ENCODE measurements at regions not wholly inside any gene's neighbourhood (a gene's known extent, or its start where the extent isn't known, plus 50 kb on each side); places are given as distances from the start of the nearest gene placed in this dataset.

- no peak overlapping the region for H3K9ac ChIP-seq (ENCODE audit: low read depth, low read length)
- H3K27me3 ChIP-seq (ENCODE audit: insufficient read depth, low read length) = no peaks in the 10 kb centered on the region
- H3K9me3 ChIP-seq (ENCODE audit: insufficient read depth, low read depth, low read length) = no peaks in the 10 kb centered on the region
- WGBS = 90% methylated on average over 3 of the region's 3 CpGs
- no peaks in the 10 kb centered on the region for H3K36me3 ChIP-seq (ENCODE audit: insufficient read depth, low read length)
- 0 out of 2 replicates have a peak, but pooled peaks cover 4% of the 10 kb centered on the region for H3K4me1 ChIP-seq (ENCODE audit: insufficient read depth, low read length)
- no peak overlapping the region for H3K4me3 ChIP-seq (ENCODE audit: low read length)
- H3K27ac ChIP-seq (ENCODE audit: low read depth, low read length) = no peak overlapping the region
These were observed 50.1 kb upstream of the ASAP2 start for GRCh38 chr2:9156483-9156882.

DNA sequence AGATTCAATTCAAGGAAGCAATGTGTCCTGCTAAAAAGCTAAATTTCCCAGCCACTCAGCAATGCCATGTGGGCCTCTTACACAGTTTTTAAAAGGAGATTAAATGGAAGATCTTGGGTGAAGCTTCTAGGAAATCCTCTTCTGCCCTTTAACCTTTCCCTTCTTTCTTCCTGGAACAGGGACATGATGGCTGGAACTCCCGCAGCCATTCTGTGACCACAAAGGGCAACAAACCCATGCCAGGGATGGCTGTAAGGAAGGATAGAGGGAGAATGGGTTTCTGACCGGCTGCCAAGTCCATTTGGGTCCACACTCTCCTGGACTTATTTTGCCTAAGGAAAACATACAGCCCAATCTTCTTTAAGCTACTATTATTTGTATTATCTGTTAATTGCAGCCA lies 52.6 kb upstream of the ASAP2 start:
- no peak overlapping the region for H3K4me3 ChIP-seq (ENCODE audit: low read length)
- H3K27me3 ChIP-seq (ENCODE audit: insufficient read depth, low read length) = no peaks in the 10 kb centered on the region
- no peak overlapping the region for H3K9ac ChIP-seq (ENCODE audit: low read depth, low read length)
- 92% methylated on average over 1 of the region's 2 CpGs for WGBS
- H3K9me3 ChIP-seq (ENCODE audit: insufficient read depth, low read depth, low read length) = no peaks in the 10 kb centered on the region
- H3K27ac ChIP-seq (ENCODE audit: low read depth, low read length) = no peak overlapping the region
- H3K4me1 ChIP-seq (ENCODE audit: insufficient read depth, low read length) = 0 out of 2 replicates have a peak, but pooled peaks cover 4% of the 10 kb centered on the region
- no peaks in the 10 kb centered on the region for H3K36me3 ChIP-seq (ENCODE audit: insufficient read depth, low read length)

DNA sequence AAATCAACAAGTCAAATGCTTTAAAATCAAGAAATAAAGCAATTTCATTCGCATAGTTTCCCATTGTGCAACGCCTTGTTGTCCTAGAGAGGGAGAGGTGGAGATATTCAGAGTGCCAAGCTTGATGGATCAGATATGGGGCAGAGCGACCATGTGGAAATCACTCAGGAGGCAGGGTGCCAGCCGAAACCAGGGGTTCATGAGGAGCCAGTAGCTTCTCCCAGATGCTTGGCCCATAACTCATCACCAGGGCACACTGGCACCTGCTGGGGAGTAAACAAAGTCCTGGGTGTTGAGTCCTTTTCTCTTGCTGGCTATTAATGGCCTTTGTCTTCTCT lies 53.0 kb upstream of the ASAP2 start:
- Histone ChIP-seq H3K27ac (ENCODE audit: low read depth, low read length) (no peak overlapping the region), H3K4me3 (ENCODE audit: low read length) (no peak overlapping the region), H3K36me3 (ENCODE audit: insufficient read depth, low read length) (no peaks in the 10 kb centered on the region), H3K4me1 (ENCODE audit: insufficient read depth, low read length) (0 out of 2 replicates have a peak, but pooled peaks cover 4% of the 10 kb centered on the region), H3K27me3 (ENCODE audit: insufficient read depth, low read length) (no peaks in the 10 kb centered on the region), H3K9ac (ENCODE audit: low read depth, low read length) (no peak overlapping the region), H3K9me3 (ENCODE audit: insufficient read depth, low read depth, low read length) (no peaks in the 10 kb centered on the region)
- WGBS = 90% methylated on average over 4 of the region's 4 CpGs

GRCh38 chr2:9152975-9153642 lies 53.5 kb upstream of the ASAP2 start:
- Histone ChIP-seq H3K4me1 (ENCODE audit: insufficient read depth, low read length) (0 out of 2 replicates have a peak, but pooled peaks cover 4% of the 10 kb centered on the region), H3K27me3 (ENCODE audit: insufficient read depth, low read length) (no peaks in the 10 kb centered on the region), H3K36me3 (ENCODE audit: insufficient read depth, low read length) (no peaks in the 10 kb centered on the region), H3K27ac (ENCODE audit: low read depth, low read length) (no peak overlapping the region), H3K4me3 (ENCODE audit: low read length) (no peak overlapping the region), H3K9ac (ENCODE audit: low read depth, low read length) (no peak overlapping the region), H3K9me3 (ENCODE audit: insufficient read depth, low read depth, low read length) (no peaks in the 10 kb centered on the region)
- 48% methylated on average over 16 of the region's 17 CpGs for WGBS

- no peaks in the 10 kb centered on the region for H3K9me3 ChIP-seq (ENCODE audit: insufficient read depth, low read depth, low read length)
- no peak overlapping the region for H3K27ac ChIP-seq (ENCODE audit: low read depth, low read length)
- H3K4me3 ChIP-seq (ENCODE audit: low read length) = no peak overlapping the region
- H3K9ac ChIP-seq (ENCODE audit: low read depth, low read length) = no peak overlapping the region
- H3K4me1 ChIP-seq (ENCODE audit: insufficient read depth, low read length) = 0 out of 2 replicates have a peak, but pooled peaks cover 4% of the 10 kb centered on the region
- H3K27me3 ChIP-seq (ENCODE audit: insufficient read depth, low read length) = no peaks in the 10 kb centered on the region
- WGBS = 92% methylated on average over 13 of the region's 13 CpGs
- no peaks in the 10 kb centered on the region for H3K36me3 ChIP-seq (ENCODE audit: insufficient read depth, low read length)
These were observed 55.7 kb upstream of the ASAP2 start for GRCh38 chr2:9150906-9151305.

DNA sequence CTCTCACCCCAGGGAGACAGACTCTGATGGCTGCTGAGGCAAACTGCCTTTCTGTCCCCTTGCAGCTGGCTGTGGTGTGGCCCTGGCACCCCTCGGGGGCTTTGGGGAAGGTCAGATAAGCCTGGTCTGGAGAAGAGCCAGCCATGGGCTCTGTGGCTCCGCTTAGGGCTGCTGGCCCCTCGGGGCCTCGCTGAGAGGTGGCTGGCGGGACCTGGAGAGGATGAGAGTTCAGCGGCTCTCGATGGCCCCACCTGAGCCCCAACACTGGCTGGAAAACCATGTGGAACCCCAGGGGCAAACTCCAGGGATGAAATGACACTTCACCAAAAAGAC lies 56.1 kb upstream of the ASAP2 start:
- Histone ChIP-seq H3K27ac (ENCODE audit: low read depth, low read length) (no peak overlapping the region), H3K36me3 (ENCODE audit: insufficient read depth, low read length) (no peaks in the 10 kb centered on the region), H3K9me3 (ENCODE audit: insufficient read depth, low read depth, low read length) (no peaks in the 10 kb centered on the region), H3K9ac (ENCODE audit: low read depth, low read length) (no peak overlapping the region), H3K4me1 (ENCODE audit: insufficient read depth, low read length) (0 out of 2 replicates have a peak, but pooled peaks cover 4% of the 10 kb centered on the region), H3K27me3 (ENCODE audit: insufficient read depth, low read length) (no peaks in the 10 kb centered on the region), H3K4me3 (ENCODE audit: low read length) (no peak overlapping the region)
- WGBS = 93% methylated on average over 7 of the region's 7 CpGs

DNA sequence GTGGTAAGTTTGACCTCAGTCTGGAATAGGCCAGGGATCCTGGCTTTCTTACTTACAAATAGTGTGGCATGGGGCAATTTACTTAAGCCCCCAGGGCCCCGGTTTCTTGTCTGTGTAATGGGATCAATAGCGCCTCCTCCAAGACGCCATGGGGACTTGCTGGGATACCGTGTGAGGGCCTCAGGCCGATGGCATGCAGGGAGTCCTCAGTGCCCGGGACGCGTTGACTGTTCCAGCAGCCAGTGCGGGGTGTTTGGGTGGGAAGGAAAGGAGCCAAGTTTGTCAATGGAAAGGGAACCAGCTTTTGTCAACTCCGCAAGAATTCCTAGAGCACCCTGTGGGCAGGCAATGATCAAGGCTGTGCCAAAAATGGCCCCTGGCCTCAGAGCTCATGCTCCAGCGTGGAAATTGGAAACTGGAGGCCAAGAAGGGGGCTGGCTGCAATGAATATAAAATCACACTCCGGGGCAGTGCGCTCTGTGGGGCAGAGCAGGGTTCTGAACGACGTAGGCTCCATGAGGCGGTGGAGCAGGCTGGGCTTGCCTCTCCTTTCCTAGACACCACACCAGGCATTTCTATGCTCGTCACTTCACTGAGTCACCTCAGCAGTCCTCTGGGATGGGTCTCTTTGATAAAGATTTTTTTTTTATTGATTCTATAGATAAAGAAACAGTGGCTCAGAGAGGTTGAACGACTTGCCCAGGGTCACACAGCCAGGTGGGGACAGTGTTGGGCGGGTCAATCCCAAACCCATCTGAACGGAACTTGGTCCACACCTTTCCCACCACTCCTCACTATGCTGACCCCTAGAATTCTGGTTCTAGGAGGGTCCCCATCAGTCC lies 56.7 kb upstream of the ASAP2 start:
- no peak overlapping the region for H3K27ac ChIP-seq (ENCODE audit: low read depth, low read length)
- no peaks in the 10 kb centered on the region for H3K27me3 ChIP-seq (ENCODE audit: insufficient read depth, low read length)
- H3K9ac ChIP-seq (ENCODE audit: low read depth, low read length) = no peak overlapping the region
- H3K4me1 ChIP-seq (ENCODE audit: insufficient read depth, low read length) = 0 out of 2 replicates have a peak, but pooled peaks cover 4% of the 10 kb centered on the region
- no peaks in the 10 kb centered on the region for H3K9me3 ChIP-seq (ENCODE audit: insufficient read depth, low read depth, low read length)
- no peak overlapping the region for H3K4me3 ChIP-seq (ENCODE audit: low read length)
- H3K36me3 ChIP-seq (ENCODE audit: insufficient read depth, low read length) = no peaks in the 10 kb centered on the region
- WGBS = 90% methylated on average over 20 of the region's 20 CpGs

- 0 out of 2 replicates have a peak, but pooled peaks cover 4% of the 10 kb centered on the region for H3K4me1 ChIP-seq (ENCODE audit: insufficient read depth, low read length)
- WGBS = 88% methylated on average over 5 of the region's 5 CpGs
These were observed 57.3 kb upstream of the ASAP2 start for GRCh38 chr2:9149388-9149660.

GRCh38 chr2:9146646-9147045 lies 60.0 kb upstream of the ASAP2 start:
- Histone ChIP-seq H3K27me3 (ENCODE audit: insufficient read depth, low read length) (peaks cover 22% of the 10 kb centered on the region), H3K9me3 (ENCODE audit: insufficient read depth, low read depth, low read length) (no peaks in the 10 kb centered on the region), H3K27ac (ENCODE audit: low read depth, low read length) (no peak overlapping the region), H3K4me3 (ENCODE audit: low read length) (no peak overlapping the region), H3K9ac (ENCODE audit: low read depth, low read length) (no peak overlapping the region), H3K4me1 (ENCODE audit: insufficient read depth, low read length) (no peaks in the 10 kb centered on the region), H3K36me3 (ENCODE audit: insufficient read depth, low read length) (no peaks in the 10 kb centered on the region)
- WGBS = 92% methylated on average over 6 of the region's 6 CpGs

More at GRCh38 chr2:9149388-9149660, 57.3 kb upstream of the ASAP2 start:
- Histone ChIP-seq H3K36me3 (ENCODE audit: insufficient read depth, low read length) (no peaks in the 10 kb centered on the region), H3K27ac (ENCODE audit: low read depth, low read length) (no peak overlapping the region), H3K9ac (ENCODE audit: low read depth, low read length) (no peak overlapping the region), H3K9me3 (ENCODE audit: insufficient read depth, low read depth, low read length) (no peaks in the 10 kb centered on the region), H3K4me3 (ENCODE audit: low read length) (no peak overlapping the region), H3K27me3 (ENCODE audit: insufficient read depth, low read length) (peaks cover 4% of the 10 kb centered on the region; the same call in 1 of the 2 replicates)

- Histone ChIP-seq H3K9ac (ENCODE audit: low read depth, low read length) (no peak overlapping the region), H3K27ac (ENCODE audit: low read depth, low read length) (no peak overlapping the region), H3K4me3 (ENCODE audit: low read length) (no peak overlapping the region), H3K36me3 (ENCODE audit: insufficient read depth, low read length) (no peaks in the 10 kb centered on the region), H3K4me1 (ENCODE audit: insufficient read depth, low read length) (no peaks in the 10 kb centered on the region), H3K27me3 (ENCODE audit: insufficient read depth, low read length) (peaks cover 29% of the 10 kb centered on the region), H3K9me3 (ENCODE audit: insufficient read depth, low read depth, low read length) (no peaks in the 10 kb centered on the region)
- 88% methylated on average over 28 of the region's 28 CpGs for WGBS
These were observed 60.7 kb upstream of the ASAP2 start for GRCh38 chr2:9145752-9146430.

GRCh38 chr2:9145109-9145751 lies 61.4 kb upstream of the ASAP2 start:
- 91% methylated on average over 13 of the region's 13 CpGs for WGBS

More at GRCh38 chr2:9145109-9145751, 61.4 kb upstream of the ASAP2 start:
- no peak overlapping the region for H3K4me3 ChIP-seq (ENCODE audit: low read length)
- no peak overlapping the region for H3K9ac ChIP-seq (ENCODE audit: low read depth, low read length)
- H3K36me3 ChIP-seq (ENCODE audit: insufficient read depth, low read length) = no peaks in the 10 kb centered on the region
- H3K4me1 ChIP-seq (ENCODE audit: insufficient read depth, low read length) = no peaks in the 10 kb centered on the region
- no peaks in the 10 kb centered on the region for H3K9me3 ChIP-seq (ENCODE audit: insufficient read depth, low read depth, low read length)
- H3K27me3 ChIP-seq (ENCODE audit: insufficient read depth, low read length) = peaks cover 34% of the 10 kb centered on the region
- H3K27ac ChIP-seq (ENCODE audit: low read depth, low read length) = no peak overlapping the region

All from HUES64 (cell line).